Neural cell (in vitro differentiated cells): ENCODE measurements at regions not wholly inside any gene's neighbourhood (a gene's known extent, or its start where the extent isn't known, plus 50 kb on each side); places are given as distances from the start of the nearest gene placed in this dataset.

Source experiments
- H2AFZ ChIP-seq: fragments of 200-600, 300-800 bp; sonication (generic), shearing (Covaris generic); 2 replicates; pipeline ENCODE4 v1.6.0; 2014; ENCODE audit warnings: low read depth, mild to moderate bottlenecking, antibody characterized with exemption, low read length, moderate library complexity
- H3F3A ChIP-seq: fragments of 200-600 bp; shearing (Covaris generic); 2 replicates; pipeline ENCODE4 v1.6.1; 2016; ENCODE audit warnings: mild to moderate bottlenecking, moderate library complexity, mixed read lengths, antibody characterized with exemption, low read length; ENCODE audit not compliant: insufficient read depth, poor library complexity, severe bottlenecking
- H3K27ac ChIP-seq: fragments of 200-600, 300-800 bp; sonication (generic), shearing (Covaris generic); 2 replicates; pipeline ENCODE4 v1.5.1; 2014; ENCODE audit warnings: mild to moderate bottlenecking, low read length, moderate library complexity
- H3K27me3 ChIP-seq: fragments of 300-800, 200-600 bp; sonication (generic), shearing (Covaris generic); 2 replicates; pipeline ENCODE4 v1.6.0; 2014; ENCODE audit warnings: mild to moderate bottlenecking, low read depth, low read length, moderate library complexity; ENCODE audit not compliant: insufficient read depth
- H3K36me3 ChIP-seq: fragments of 300-800, 200-600 bp; sonication (generic), shearing (Covaris generic); 2 replicates; pipeline ENCODE4 v1.5.1; 2014; ENCODE audit warnings: mild to moderate bottlenecking, antibody characterized with exemption, low read length, moderate library complexity; ENCODE audit not compliant: insufficient read depth
- H3K4me2 ChIP-seq: fragments of 300-800, 200-600 bp; sonication (generic), shearing (Covaris generic); 2 replicates; pipeline ENCODE4 v1.6.0; 2014; ENCODE audit warnings: mild to moderate bottlenecking, low read length
- H3K4me3 ChIP-seq: fragments of 300-800, 200-600 bp; sonication (generic), shearing (Covaris generic); 2 replicates; pipeline ENCODE4 v1.5.1; 2014; ENCODE audit warnings: mild to moderate bottlenecking, low read length, moderate library complexity
- H3K79me2 ChIP-seq: fragments of 200-600 bp; shearing (Covaris generic); replicated peaks from 2 replicates; pipeline ENCODE4 v1.6.0; 2014; ENCODE audit warnings: mild to moderate bottlenecking, low read length, moderate library complexity; ENCODE audit not compliant: insufficient read depth
- H3K9ac ChIP-seq: fragments of 300-800, 200-600 bp; sonication (generic), shearing (Covaris generic); 2 replicates; pipeline ENCODE4 v1.6.1; 2016; ENCODE audit warnings: mild to moderate bottlenecking, low read length, mixed read lengths
- H3K9me2 ChIP-seq: fragments of 200-600 bp; shearing (Covaris generic); 2 replicates; pipeline ENCODE4 v1.6.1; 2016; ENCODE audit warnings: mild to moderate bottlenecking, low read length, mixed read lengths; ENCODE audit not compliant: insufficient read depth
- H3K9me3 ChIP-seq: fragments of 200-600, 300-800 bp; sonication (generic), shearing (Covaris generic); 2 replicates; pipeline ENCODE4 v1.6.1; 2016; ENCODE audit warnings: mild to moderate bottlenecking, mixed run types, low read length, moderate library complexity, mixed read lengths
- H4K20me1 ChIP-seq: fragments of 200-600 bp; shearing (Covaris generic); 2 replicates; pipeline ENCODE4 v1.6.1; 2016; ENCODE audit warnings: mild to moderate bottlenecking, mixed run types; ENCODE audit not compliant: insufficient read depth
- CTCF ChIP-seq: fragments of 450-650 bp; IDR thresholded peaks from 2 replicates; pipeline ENCODE4 v1.5.1; 2014; ENCODE audit warnings: antibody characterized with exemption, mild to moderate bottlenecking, moderate library complexity; ENCODE audit not compliant: poor library complexity, severe bottlenecking
- EP300 ChIP-seq: fragments of 450-650 bp; conservative IDR thresholded peaks from 2 replicates; pipeline ENCODE4 v1.6.1; 2014; ENCODE audit warnings: antibody characterized with exemption, mild to moderate bottlenecking, moderate library complexity; ENCODE audit not compliant: poor library complexity, severe bottlenecking
- EZH2 ChIP-seq: fragments of 200-600, 300-800 bp; shearing (Covaris generic), sonication (generic); IDR thresholded peaks from 2 replicates; pipeline ENCODE4 v1.6.1; 2014; ENCODE audit warnings: antibody characterized with exemption, low read length, borderline replicate concordance, mild to moderate bottlenecking; ENCODE audit not compliant: insufficient read depth, poor library complexity, severe bottlenecking
- MXI1 ChIP-seq: fragments of 450-650 bp; conservative IDR thresholded peaks from 2 replicates; pipeline ENCODE4 v1.6.1; 2014; ENCODE audit warnings: antibody characterized with exemption, mild to moderate bottlenecking; ENCODE audit not compliant: poor library complexity, severe bottlenecking
- POLR2AphosphoS5 ChIP-seq: IDR thresholded peaks from 2 replicates; pipeline ENCODE4 v1.6.1; 2012
- RAD21 ChIP-seq: fragments of 450-650 bp; conservative IDR thresholded peaks from 2 replicates; pipeline ENCODE4 v1.6.1; 2014; ENCODE audit warnings: antibody characterized with exemption, mild to moderate bottlenecking, moderate library complexity
- SMC3 ChIP-seq: fragments of 450-650 bp; conservative IDR thresholded peaks from 2 replicates; pipeline ENCODE4 v1.6.1; 2014; ENCODE audit warnings: antibody characterized with exemption, mild to moderate bottlenecking, moderate library complexity; ENCODE audit not compliant: poor library complexity
- TAF1 ChIP-seq: IDR thresholded peaks from 2 replicates; pipeline ENCODE4 v1.6.1; 2012; ENCODE audit warnings: low read depth
- TF ChIP-seq, protein P1 (sequence below): IDR thresholded peaks from 2 replicates; pipeline ENCODE4 v1.6.1; 2012; ENCODE audit warnings: borderline replicate concordance

- H3K9me3 ChIP-seq, result no peaks in the 10 kb centered on the region
- no peak for TF ChIP-seq EZH2
- no peak for TF ChIP-seq TAF1
- no peak for TF ChIP-seq POLR2AphosphoS5
- TF ChIP-seq MXI1, result no peak
- TF ChIP-seq, protein P1, sequence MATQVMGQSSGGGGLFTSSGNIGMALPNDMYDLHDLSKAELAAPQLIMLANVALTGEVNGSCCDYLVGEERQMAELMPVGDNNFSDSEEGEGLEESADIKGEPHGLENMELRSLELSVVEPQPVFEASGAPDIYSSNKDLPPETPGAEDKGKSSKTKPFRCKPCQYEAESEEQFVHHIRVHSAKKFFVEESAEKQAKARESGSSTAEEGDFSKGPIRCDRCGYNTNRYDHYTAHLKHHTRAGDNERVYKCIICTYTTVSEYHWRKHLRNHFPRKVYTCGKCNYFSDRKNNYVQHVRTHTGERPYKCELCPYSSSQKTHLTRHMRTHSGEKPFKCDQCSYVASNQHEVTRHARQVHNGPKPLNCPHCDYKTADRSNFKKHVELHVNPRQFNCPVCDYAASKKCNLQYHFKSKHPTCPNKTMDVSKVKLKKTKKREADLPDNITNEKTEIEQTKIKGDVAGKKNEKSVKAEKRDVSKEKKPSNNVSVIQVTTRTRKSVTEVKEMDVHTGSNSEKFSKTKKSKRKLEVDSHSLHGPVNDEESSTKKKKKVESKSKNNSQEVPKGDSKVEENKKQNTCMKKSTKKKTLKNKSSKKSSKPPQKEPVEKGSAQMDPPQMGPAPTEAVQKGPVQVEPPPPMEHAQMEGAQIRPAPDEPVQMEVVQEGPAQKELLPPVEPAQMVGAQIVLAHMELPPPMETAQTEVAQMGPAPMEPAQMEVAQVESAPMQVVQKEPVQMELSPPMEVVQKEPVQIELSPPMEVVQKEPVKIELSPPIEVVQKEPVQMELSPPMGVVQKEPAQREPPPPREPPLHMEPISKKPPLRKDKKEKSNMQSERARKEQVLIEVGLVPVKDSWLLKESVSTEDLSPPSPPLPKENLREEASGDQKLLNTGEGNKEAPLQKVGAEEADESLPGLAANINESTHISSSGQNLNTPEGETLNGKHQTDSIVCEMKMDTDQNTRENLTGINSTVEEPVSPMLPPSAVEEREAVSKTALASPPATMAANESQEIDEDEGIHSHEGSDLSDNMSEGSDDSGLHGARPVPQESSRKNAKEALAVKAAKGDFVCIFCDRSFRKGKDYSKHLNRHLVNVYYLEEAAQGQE, result no peak
- no peak for TF ChIP-seq SMC3
- TF ChIP-seq CTCF, result no peak
- no peak for TF ChIP-seq EP300
- TF ChIP-seq RAD21, result no peak
- no peak overlapping the region for H3K4me3 ChIP-seq
- no peaks in the 10 kb centered on the region for H3K9me2 ChIP-seq
- H3F3A ChIP-seq, result no peaks in the 10 kb centered on the region
- no peak overlapping the region for H3K4me2 ChIP-seq
- no peak overlapping the region for H2AFZ ChIP-seq
- H4K20me1 ChIP-seq, result no peaks in the 10 kb centered on the region
- no peak overlapping the region for H3K27ac ChIP-seq
- H3K36me3 ChIP-seq, result no peaks in the 10 kb centered on the region
- no peak overlapping the region for H3K9ac ChIP-seq
- no peaks in the 10 kb centered on the region for H3K27me3 ChIP-seq
- no peaks in the 10 kb centered on the region for H3K79me2 ChIP-seq
Measured at GRCh38 chr16:47905771-47906170, 250.0 kb downstream of the ABCC12 start.

GRCh38 chr16:47904691-47905090, 251.1 kb downstream of the ABCC12 start:
- Histone ChIP-seq H3K9me2 (no peaks in the 10 kb centered on the region), H2AFZ (no peak overlapping the region), H3K79me2 (no peaks in the 10 kb centered on the region), H3K36me3 (no peaks in the 10 kb centered on the region), H3K4me2 (no peak overlapping the region), H3K27me3 (no peaks in the 10 kb centered on the region), H4K20me1 (no peaks in the 10 kb centered on the region), H3K9ac (no peak overlapping the region), H3K4me3 (no peak overlapping the region), H3K9me3 (no peaks in the 10 kb centered on the region), H3F3A (no peaks in the 10 kb centered on the region), H3K27ac (no peak overlapping the region)
- TF ChIP-seq, protein P1, result no peak
- no peak for TF ChIP-seq EZH2
- no peak for TF ChIP-seq SMC3
- no peak for TF ChIP-seq CTCF
- TF ChIP-seq POLR2AphosphoS5, result no peak
- TF ChIP-seq EP300, result no peak
- TF ChIP-seq MXI1, result no peak
- no peak for TF ChIP-seq TAF1
- no peak for TF ChIP-seq RAD21
